Left forelimb (tissue), 1 donor: ENCODE measurements at regions not wholly inside any gene's neighbourhood (a gene's known extent, or its start where the extent isn't known, plus 50 kb on each side); places are given as distances from the start of the nearest gene placed in this dataset.
"Not testable (repeated sequence)": the region's sequence is repeated elsewhere in the genome, so short reads cannot be mapped to it uniquely, and the experiment has no call there.

Experiments used
- DNase-seq: peaks from one replicate; pipeline ENCODE4 v3.0.0-alpha.2; 2018; ENCODE audit warnings: low spot score

GRCh38 chr9:101977614-101978210 is 239.3 kb upstream of the GRIN3A start:
- no peak for DNase-seq

GRCh38 chr9:101970609-101971008 is 232.2 kb upstream of the GRIN3A start:
- DNase-seq, result no peak

- no peak for DNase-seq
Observed at GRCh38 chr9:101968392-101968791, 229.9 kb upstream of the GRIN3A start.

GRCh38 chr9:101966691-101967090 is 228.2 kb upstream of the GRIN3A start:
- no peak for DNase-seq

GRCh38 chr9:101957705-101958104 is 219.3 kb upstream of the GRIN3A start:
- DNase-seq, result no peak

- no peak for DNase-seq
Observed at GRCh38 chr9:101951598-101951997, 213.2 kb upstream of the GRIN3A start.

- no peak for DNase-seq
Observed at GRCh38 chr9:101931756-101932155, 193.3 kb upstream of the GRIN3A start.

GRCh38 chr9:101930783-101931182 is 192.3 kb upstream of the GRIN3A start:
- no peak for DNase-seq

- DNase-seq, result no peak
Observed at GRCh38 chr9:101925498-101925897, 187.1 kb upstream of the GRIN3A start.

GRCh38 chr9:101923451-101923850 is 185.0 kb upstream of the GRIN3A start:
- no peak for DNase-seq

- not testable (repeated sequence) for DNase-seq
Observed at GRCh38 chr9:101916948-101917347, 178.5 kb upstream of the GRIN3A start.

GRCh38 chr9:101915482-101915881 is 177.0 kb upstream of the GRIN3A start:
- DNase-seq, result no peak

- no peak for DNase-seq
Observed at GRCh38 chr9:101912698-101913097, 174.3 kb upstream of the GRIN3A start.

- DNase-seq, result no peak
Observed at GRCh38 chr9:101907466-101907865, 169.0 kb upstream of the GRIN3A start.

GRCh38 chr9:101904845-101905244 is 166.4 kb upstream of the GRIN3A start:
- DNase-seq, result no peak

- no peak for DNase-seq
Observed at GRCh38 chr9:101902051-101902450, 163.6 kb upstream of the GRIN3A start.

- DNase-seq, result no peak
Observed at GRCh38 chr9:101897196-101897595, 158.7 kb upstream of the GRIN3A start.

GRCh38 chr9:101893661-101894646 is 155.5 kb upstream of the GRIN3A start:
- no peak for DNase-seq

- no peak for DNase-seq
Observed at GRCh38 chr9:101881508-101881907, 143.1 kb upstream of the GRIN3A start.

- DNase-seq, result no peak
Observed at GRCh38 chr9:101880846-101881245, 142.4 kb upstream of the GRIN3A start.

GRCh38 chr9:101878734-101879133 is 140.3 kb upstream of the GRIN3A start:
- no peak for DNase-seq

- no peak for DNase-seq
Observed at GRCh38 chr9:101877439-101877838, 139.0 kb upstream of the GRIN3A start.

- DNase-seq, result no peak
Observed at GRCh38 chr9:101861472-101861871, 123.0 kb upstream of the GRIN3A start.
